ENCODE measurements at regions not wholly inside any gene's neighbourhood (a gene's known extent, or its start where the extent isn't known, plus 50 kb on each side); places are given as distances from the start of the nearest gene placed in this dataset.

- peak; percentile 64 for DNase-seq
Observed at GRCh38 chr13:34422956-34423355, 519.1 kb upstream of the NBEA start.

GRCh38 chr13:34425327-34425949 is 516.6 kb upstream of the NBEA start:
- no peak for DNase-seq

GRCh38 chr13:34428911-34429310 is 513.2 kb upstream of the NBEA start:
- DNase-seq, result no peak

GRCh38 chr13:34430294-34430693 is 511.8 kb upstream of the NBEA start:
- DNase-seq, result no peak

- no peak for DNase-seq
Observed at GRCh38 chr13:34431827-34432581, 510.1 kb upstream of the NBEA start.

- no peak for DNase-seq
Observed at GRCh38 chr13:34435338-34435737, 506.7 kb upstream of the NBEA start.

- DNase-seq, result no peak
Observed at GRCh38 chr13:34437873-34438272, 504.2 kb upstream of the NBEA start.

GRCh38 chr13:34452831-34453230 is 489.2 kb upstream of the NBEA start:
- DNase-seq, result no peak

GRCh38 chr13:34458756-34459715 is 483.0 kb upstream of the NBEA start:
- no peak for DNase-seq

GRCh38 chr13:34459856-34460255 is 482.2 kb upstream of the NBEA start:
- DNase-seq, result no peak

GRCh38 chr13:34462843-34463242 is 479.2 kb upstream of the NBEA start:
- no peak for DNase-seq

- DNase-seq, result no peak
Observed at GRCh38 chr13:34464011-34464410, 478.1 kb upstream of the NBEA start.

GRCh38 chr13:34465423-34465922 is 476.6 kb upstream of the NBEA start:
- DNase-seq, result no peak

- DNase-seq, result no peak
Observed at GRCh38 chr13:34466301-34466700, 475.8 kb upstream of the NBEA start.

GRCh38 chr13:34467450-34468083 is 474.5 kb upstream of the NBEA start:
- no peak for DNase-seq

- peak; percentile 59 for DNase-seq
Observed at GRCh38 chr13:34469196-34469986, 472.7 kb upstream of the NBEA start.

- no peak for DNase-seq
Observed at GRCh38 chr13:34474187-34474868, 467.7 kb upstream of the NBEA start.

GRCh38 chr13:34478376-34478775 is 463.7 kb upstream of the NBEA start:
- DNase-seq, result no peak

GRCh38 chr13:34502011-34502410 is 440.1 kb upstream of the NBEA start:
- no peak for DNase-seq

GRCh38 chr13:34502621-34503020 is 439.4 kb upstream of the NBEA start:
- DNase-seq, result no peak

GRCh38 chr13:34506796-34507195 is 435.3 kb upstream of the NBEA start:
- DNase-seq, result no peak

Data from retina (tissue), 1 donor.